ENCODE measurements at regions not wholly inside any gene's neighbourhood (a gene's known extent, or its start where the extent isn't known, plus 50 kb on each side); places are given as distances from the start of the nearest gene placed in this dataset.

DNA sequence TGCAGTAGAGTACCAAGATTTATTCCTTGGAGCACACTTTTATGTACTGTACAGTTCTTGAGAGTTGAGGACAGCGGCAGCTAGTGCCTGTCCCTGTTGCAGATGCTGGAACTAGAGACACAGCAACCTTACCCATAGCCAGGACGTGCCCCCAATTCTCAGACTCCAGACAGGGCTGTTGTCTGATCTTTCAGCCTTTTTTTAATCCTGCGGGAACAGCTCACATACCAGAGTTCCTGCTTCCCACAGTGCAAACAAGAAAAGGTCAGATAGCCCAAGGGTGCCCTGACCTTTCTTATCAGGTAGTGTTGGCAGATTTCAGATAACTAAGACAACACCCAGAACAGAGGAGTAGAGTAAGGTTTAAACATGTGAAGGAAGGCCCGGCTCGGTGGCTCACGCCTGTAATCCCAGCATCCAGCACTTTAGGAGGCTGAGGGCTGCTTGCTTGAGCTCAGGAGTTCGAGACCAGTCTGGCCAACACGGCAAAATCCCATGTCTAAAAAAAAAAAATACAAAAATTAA, 78.5 kb downstream of the DOP1B start:
- H3K36me3 ChIP-seq (ENCODE audit: insufficient read depth, low read length, poor library complexity, severe bottlenecking): peaks cover 11% of the 10 kb centered on the region
- DNase-seq (ENCODE audit: low spot score): no peak
- H3K27ac ChIP-seq (ENCODE audit: low read depth, low read length, poor library complexity, severe bottlenecking): no peak overlapping the region
- no peaks in the 10 kb centered on the region for H3K9me3 ChIP-seq (ENCODE audit: low read depth, low read length, poor library complexity, severe bottlenecking)
- no peak for TF ChIP-seq EZH2 (IDR thresholded peaks at IDR 0.05; ENCODE audit: borderline replicate concordance, low read depth, low read length, poor library complexity, severe bottlenecking)
- TF ChIP-seq, protein P1, sequence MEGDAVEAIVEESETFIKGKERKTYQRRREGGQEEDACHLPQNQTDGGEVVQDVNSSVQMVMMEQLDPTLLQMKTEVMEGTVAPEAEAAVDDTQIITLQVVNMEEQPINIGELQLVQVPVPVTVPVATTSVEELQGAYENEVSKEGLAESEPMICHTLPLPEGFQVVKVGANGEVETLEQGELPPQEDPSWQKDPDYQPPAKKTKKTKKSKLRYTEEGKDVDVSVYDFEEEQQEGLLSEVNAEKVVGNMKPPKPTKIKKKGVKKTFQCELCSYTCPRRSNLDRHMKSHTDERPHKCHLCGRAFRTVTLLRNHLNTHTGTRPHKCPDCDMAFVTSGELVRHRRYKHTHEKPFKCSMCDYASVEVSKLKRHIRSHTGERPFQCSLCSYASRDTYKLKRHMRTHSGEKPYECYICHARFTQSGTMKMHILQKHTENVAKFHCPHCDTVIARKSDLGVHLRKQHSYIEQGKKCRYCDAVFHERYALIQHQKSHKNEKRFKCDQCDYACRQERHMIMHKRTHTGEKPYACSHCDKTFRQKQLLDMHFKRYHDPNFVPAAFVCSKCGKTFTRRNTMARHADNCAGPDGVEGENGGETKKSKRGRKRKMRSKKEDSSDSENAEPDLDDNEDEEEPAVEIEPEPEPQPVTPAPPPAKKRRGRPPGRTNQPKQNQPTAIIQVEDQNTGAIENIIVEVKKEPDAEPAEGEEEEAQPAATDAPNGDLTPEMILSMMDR (conservative IDR thresholded peaks at IDR 0.05; ENCODE audit: low read depth, low read length): no peak
- CTCF ChIA-PET: no interaction called here
- H3K4me3 ChIP-seq (ENCODE audit: low read depth, low read length, poor library complexity, severe bottlenecking): no peak overlapping the region
- intact Hi-C loops (cut with micrococcal nuclease; ENCODE audit: unreplicated experiment): no loop called here
- no peaks in the 10 kb centered on the region for H3K27me3 ChIP-seq (replicated peaks; ENCODE audit: insufficient read depth, low read depth, low read length, poor library complexity)
- no peaks in the 10 kb centered on the region for H3K4me1 ChIP-seq (ENCODE audit: insufficient read depth, low read length, poor library complexity, severe bottlenecking)
- BruUV-seq (replicated peaks): no TSS peak
- POLR2A ChIA-PET (ENCODE audit: low non-redundant PET): no interaction called here

DNA sequence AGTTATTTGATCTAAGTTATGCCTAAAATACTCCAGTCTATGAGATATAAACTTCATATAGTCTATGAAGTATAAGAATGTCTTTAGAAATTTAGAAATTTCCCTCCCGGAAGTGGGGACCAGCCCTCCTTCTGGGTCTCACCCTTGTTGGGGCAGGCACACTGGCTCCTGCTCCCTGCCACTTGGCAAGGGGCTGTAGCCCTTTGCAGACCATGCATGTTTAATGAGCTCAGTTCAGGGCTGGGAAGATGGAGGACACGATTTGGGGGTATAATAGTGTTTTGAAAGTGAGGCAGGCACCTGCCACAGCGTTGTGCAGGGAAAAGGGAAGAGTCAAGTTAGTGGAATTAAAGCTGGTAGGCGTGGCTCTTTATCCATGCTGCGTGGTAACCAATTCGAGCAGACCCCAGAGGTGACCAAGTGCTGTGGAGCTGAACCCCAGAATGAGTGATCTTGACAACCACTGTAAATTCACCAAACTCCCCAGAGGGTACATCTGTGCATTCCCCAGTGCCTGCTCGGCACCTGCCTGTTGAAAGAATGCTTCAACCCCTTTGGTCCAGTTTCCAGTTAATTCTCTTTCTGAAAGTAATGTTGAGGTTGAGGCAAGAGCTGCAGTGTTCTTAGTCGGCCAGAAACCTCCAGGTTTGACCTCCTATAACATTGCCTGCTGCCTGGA, 79.6 kb downstream of the DOP1B start:
- H3K36me3 ChIP-seq (ENCODE audit: insufficient read depth, low read length, poor library complexity, severe bottlenecking): peaks cover 8% of the 10 kb centered on the region
- H3K4me3 ChIP-seq (ENCODE audit: low read depth, low read length, poor library complexity, severe bottlenecking): no peak overlapping the region
- DNase-seq (ENCODE audit: low spot score): no peak
- H3K9me3 ChIP-seq (ENCODE audit: low read depth, low read length, poor library complexity, severe bottlenecking): no peaks in the 10 kb centered on the region
- intact Hi-C loops (cut with micrococcal nuclease; ENCODE audit: unreplicated experiment): no loop called here
- no peaks in the 10 kb centered on the region for H3K4me1 ChIP-seq (ENCODE audit: insufficient read depth, low read length, poor library complexity, severe bottlenecking)
- POLR2A ChIA-PET (ENCODE audit: low non-redundant PET): no interaction called here
- H3K27me3 ChIP-seq (replicated peaks; ENCODE audit: insufficient read depth, low read depth, low read length, poor library complexity): no peaks in the 10 kb centered on the region
- TF ChIP-seq, protein P1 (conservative IDR thresholded peaks at IDR 0.05; ENCODE audit: low read depth, low read length): no peak
- TF ChIP-seq EZH2 (IDR thresholded peaks at IDR 0.05; ENCODE audit: borderline replicate concordance, low read depth, low read length, poor library complexity, severe bottlenecking): no peak
- CTCF ChIA-PET: no interaction called here
- BruUV-seq (replicated peaks): no TSS peak
- no peak overlapping the region for H3K27ac ChIP-seq (ENCODE audit: low read depth, low read length, poor library complexity, severe bottlenecking)

DNA sequence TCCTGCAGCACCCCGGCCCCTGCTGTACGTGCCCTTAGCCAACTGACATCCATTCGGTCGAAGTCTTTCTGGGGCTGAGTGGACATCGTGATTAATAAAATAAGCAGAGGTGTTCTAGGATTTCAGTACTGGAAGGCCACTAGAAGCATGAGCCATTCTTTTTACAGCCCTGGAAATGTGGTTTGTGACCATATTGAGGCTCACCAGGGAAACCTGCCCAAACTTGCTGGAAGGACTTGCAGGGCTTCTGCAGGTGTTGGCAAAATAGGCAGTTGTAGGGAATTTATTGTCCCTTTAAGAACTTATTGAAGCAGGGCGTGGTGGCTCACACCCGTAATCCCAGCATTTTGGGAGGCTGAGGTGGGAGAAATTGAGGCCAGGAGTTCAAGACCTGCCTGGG, 80.8 kb downstream of the DOP1B start:
- no TSS peak for BruUV-seq (replicated peaks)
- TF ChIP-seq, protein P1 (conservative IDR thresholded peaks at IDR 0.05; ENCODE audit: low read depth, low read length): no peak
- TF ChIP-seq EZH2 (IDR thresholded peaks at IDR 0.05; ENCODE audit: borderline replicate concordance, low read depth, low read length, poor library complexity, severe bottlenecking): no peak
- H3K27me3 ChIP-seq (replicated peaks; ENCODE audit: insufficient read depth, low read depth, low read length, poor library complexity): no peaks in the 10 kb centered on the region
- H3K4me3 ChIP-seq (ENCODE audit: low read depth, low read length, poor library complexity, severe bottlenecking): no peak overlapping the region
- no peaks in the 10 kb centered on the region for H3K4me1 ChIP-seq (ENCODE audit: insufficient read depth, low read length, poor library complexity, severe bottlenecking)
- intact Hi-C loops (cut with micrococcal nuclease; ENCODE audit: unreplicated experiment): no loop called here
- no peak for DNase-seq (ENCODE audit: low spot score)
- H3K9me3 ChIP-seq (ENCODE audit: low read depth, low read length, poor library complexity, severe bottlenecking): no peaks in the 10 kb centered on the region
- H3K27ac ChIP-seq (ENCODE audit: low read depth, low read length, poor library complexity, severe bottlenecking): no peak overlapping the region
- ChIA-PET POLR2A (ENCODE audit: low non-redundant PET) (no interaction called here), CTCF (no interaction called here)
- H3K36me3 ChIP-seq (ENCODE audit: insufficient read depth, low read length, poor library complexity, severe bottlenecking): peaks cover 6% of the 10 kb centered on the region

Measured in A673 (cell line).